OCI-LY3 (cell line): ENCODE measurements at regions not wholly inside any gene's neighbourhood (a gene's known extent, or its start where the extent isn't known, plus 50 kb on each side); places are given as distances from the start of the nearest gene placed in this dataset.
"Not testable (repeated sequence)": the region's sequence is repeated elsewhere in the genome, so short reads cannot be mapped to it uniquely, and the experiment has no call there.

Experiments
- H2AFZ ChIP-seq: fragments of 200-600, 300-600 bp; shearing (Covaris generic); 2 replicates; pipeline ENCODE4 v1.6.0; 2014; ENCODE audit warnings: antibody characterized with exemption, low read depth, low read length
- H3K27ac ChIP-seq: fragments of 200-600, 300-600 bp; sonication (generic); 2 replicates; pipeline ENCODE4 v1.5.1; 2014; ENCODE audit warnings: mild to moderate bottlenecking, low read length, moderate library complexity, mixed read lengths
- H3K27me3 ChIP-seq: fragments of 200-600, 300-600 bp; sonication (generic); 2 replicates; pipeline ENCODE4 v1.6.1; 2014; ENCODE audit warnings: low read depth, low read length, mixed read lengths
- H3K36me3 ChIP-seq: fragments of 200-600, 300-600 bp; sonication (generic); replicated peaks from 2 replicates; pipeline ENCODE3; 2014; ENCODE audit warnings: low read depth, low read length, mixed read lengths
- H3K4me1 ChIP-seq: fragments of 300-600, 200-600 bp; sonication (generic); 2 replicates; pipeline ENCODE4 v1.6.1; 2014; ENCODE audit warnings: low read length, mixed read lengths
- H3K4me2 ChIP-seq: fragments of 200-600, 300-600 bp; sonication (generic); 2 replicates; pipeline ENCODE4 v1.6.1; 2014; ENCODE audit warnings: low read length, mixed read lengths
- H3K4me3 ChIP-seq: fragments of 300-600, 200-600 bp; sonication (generic); 2 replicates; pipeline ENCODE4 v1.5.1; 2014; ENCODE audit warnings: antibody characterized with exemption, mild to moderate bottlenecking, low read length, moderate library complexity
- H3K79me2 ChIP-seq: fragments of 300-600, 200-600 bp; shearing (Covaris generic); 2 replicates; pipeline ENCODE4 v1.6.1; 2014; ENCODE audit warnings: mild to moderate bottlenecking, low read length, mixed read lengths
- H3K9ac ChIP-seq: fragments of 300-600, 200-600 bp; shearing (Covaris generic); 2 replicates; pipeline ENCODE4 v1.6.0; 2014; ENCODE audit warnings: mild to moderate bottlenecking, low read length, moderate library complexity
- H3K9me3 ChIP-seq: fragments of 200-600, 300-600 bp; shearing (Covaris generic); 2 replicates; pipeline ENCODE4 v1.6.1; 2014; ENCODE audit warnings: low read length, mixed read lengths; ENCODE audit not compliant: insufficient read depth
- H4K20me1 ChIP-seq: fragments of 200-600, 300-600 bp; sonication (generic); 2 replicates; pipeline ENCODE4 v1.6.1; 2016; ENCODE audit warnings: low read length, mixed read lengths; ENCODE audit not compliant: insufficient read depth
- EZH2phosphoT487 ChIP-seq: fragments of 200-600 bp; shearing (Covaris generic); IDR thresholded peaks from 2 replicates; pipeline ENCODE4 v1.6.1; 2018; ENCODE audit warnings: antibody characterized with exemption, mixed run types, low read depth
- TF ChIP-seq, protein P1 (sequence below): fragments of 200-600, 300-600 bp; sonication (generic); IDR thresholded peaks from 2 replicates; pipeline ENCODE4 v1.5.1; 2014; ENCODE audit warnings: antibody characterized with exemption, low read length, low read depth

DNA sequence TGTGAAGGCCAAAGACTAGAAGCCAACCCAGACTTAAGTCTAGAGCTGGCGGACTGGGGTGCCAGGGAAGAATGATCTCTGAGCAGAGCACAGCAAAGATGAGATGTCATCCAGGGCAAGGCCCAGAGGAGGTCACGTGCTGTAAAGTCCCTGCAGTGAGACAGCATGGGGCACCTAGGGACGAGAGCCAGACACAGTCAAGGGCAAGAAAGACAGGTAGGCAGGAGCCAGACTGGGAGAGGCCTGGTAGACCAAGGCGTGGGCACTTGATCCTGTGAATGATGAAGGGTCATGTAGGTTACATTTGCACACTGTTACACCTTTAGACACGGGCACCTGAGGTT is 379.7 kb upstream of the PROK2 start:
- peak overlapping the region; percentile 48 for H3K4me2 ChIP-seq
- peaks cover 65% of the 10 kb centered on the region for H4K20me1 ChIP-seq
- no peaks in the 10 kb centered on the region for H3K36me3 ChIP-seq
- no peak overlapping the region for H2AFZ ChIP-seq
- TF ChIP-seq, protein P1, sequence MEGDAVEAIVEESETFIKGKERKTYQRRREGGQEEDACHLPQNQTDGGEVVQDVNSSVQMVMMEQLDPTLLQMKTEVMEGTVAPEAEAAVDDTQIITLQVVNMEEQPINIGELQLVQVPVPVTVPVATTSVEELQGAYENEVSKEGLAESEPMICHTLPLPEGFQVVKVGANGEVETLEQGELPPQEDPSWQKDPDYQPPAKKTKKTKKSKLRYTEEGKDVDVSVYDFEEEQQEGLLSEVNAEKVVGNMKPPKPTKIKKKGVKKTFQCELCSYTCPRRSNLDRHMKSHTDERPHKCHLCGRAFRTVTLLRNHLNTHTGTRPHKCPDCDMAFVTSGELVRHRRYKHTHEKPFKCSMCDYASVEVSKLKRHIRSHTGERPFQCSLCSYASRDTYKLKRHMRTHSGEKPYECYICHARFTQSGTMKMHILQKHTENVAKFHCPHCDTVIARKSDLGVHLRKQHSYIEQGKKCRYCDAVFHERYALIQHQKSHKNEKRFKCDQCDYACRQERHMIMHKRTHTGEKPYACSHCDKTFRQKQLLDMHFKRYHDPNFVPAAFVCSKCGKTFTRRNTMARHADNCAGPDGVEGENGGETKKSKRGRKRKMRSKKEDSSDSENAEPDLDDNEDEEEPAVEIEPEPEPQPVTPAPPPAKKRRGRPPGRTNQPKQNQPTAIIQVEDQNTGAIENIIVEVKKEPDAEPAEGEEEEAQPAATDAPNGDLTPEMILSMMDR, result no peak
- TF ChIP-seq EZH2phosphoT487, result no peak
- H3K9me3 ChIP-seq, result no peaks in the 10 kb centered on the region
- H3K4me3 ChIP-seq, result no peak overlapping the region
- no peak overlapping the region for H3K27ac ChIP-seq
- no peak overlapping the region for H3K9ac ChIP-seq
- H3K27me3 ChIP-seq, result peaks cover 90% of the 10 kb centered on the region
- peaks cover 15% of the 10 kb centered on the region for H3K4me1 ChIP-seq
- H3K79me2 ChIP-seq, result no peaks in the 10 kb centered on the region

DNA sequence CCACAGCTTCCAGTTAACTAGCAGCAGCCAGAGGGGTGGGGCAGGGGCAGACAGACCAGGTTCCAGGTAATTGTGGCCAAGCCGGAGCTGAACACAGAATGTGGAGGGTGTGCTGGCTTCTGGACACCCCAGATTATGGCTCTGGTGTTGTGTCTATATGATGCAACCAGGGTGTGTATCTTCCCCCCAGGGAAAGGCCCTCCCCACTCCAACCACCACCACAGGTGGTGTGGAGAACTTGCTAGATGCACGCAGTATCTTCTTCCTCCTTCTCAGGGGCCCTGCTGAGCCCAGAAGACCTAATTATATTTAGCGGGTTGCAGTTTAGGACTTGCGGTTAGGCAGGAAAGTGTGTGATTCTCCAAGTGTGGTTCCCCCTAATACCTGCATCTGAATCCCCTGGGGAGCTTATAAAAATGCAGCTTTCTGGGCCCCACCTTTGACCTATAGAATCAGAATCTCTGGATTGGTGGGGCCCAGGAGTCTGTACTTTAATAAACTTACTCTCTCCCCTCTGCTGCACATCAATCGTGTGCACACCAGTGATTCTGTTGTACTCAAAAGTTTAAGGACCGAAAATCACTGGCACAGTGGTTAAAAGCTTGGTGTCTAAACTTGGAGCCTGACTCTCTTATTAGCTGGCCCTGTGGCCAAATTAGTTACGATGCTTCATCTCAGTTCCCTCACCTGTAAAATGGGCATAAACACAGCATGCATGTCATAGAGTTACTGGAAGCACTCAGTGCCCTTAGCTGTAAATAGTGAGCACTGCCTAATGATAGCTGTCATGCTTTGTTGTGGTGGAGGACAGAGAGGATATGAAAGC is 379.1 kb upstream of the PROK2 start:
- Histone ChIP-seq H4K20me1 (peaks cover 65% of the 10 kb centered on the region), H3K27me3 (peaks cover 90% of the 10 kb centered on the region), H3K9ac (no peak overlapping the region), H3K4me3 (peak overlapping the region; percentile 5; the same call in 1 of the 2 replicates), H3K36me3 (no peaks in the 10 kb centered on the region), H3K4me1 (peaks cover 15% of the 10 kb centered on the region), H3K27ac (no peak overlapping the region), H3K9me3 (no peaks in the 10 kb centered on the region), H2AFZ (no peak overlapping the region), H3K79me2 (no peaks in the 10 kb centered on the region), H3K4me2 (peak overlapping the region; percentile 48)
- TF ChIP-seq, protein P1, result no peak
- peak; percentile 96 for TF ChIP-seq EZH2phosphoT487

DNA sequence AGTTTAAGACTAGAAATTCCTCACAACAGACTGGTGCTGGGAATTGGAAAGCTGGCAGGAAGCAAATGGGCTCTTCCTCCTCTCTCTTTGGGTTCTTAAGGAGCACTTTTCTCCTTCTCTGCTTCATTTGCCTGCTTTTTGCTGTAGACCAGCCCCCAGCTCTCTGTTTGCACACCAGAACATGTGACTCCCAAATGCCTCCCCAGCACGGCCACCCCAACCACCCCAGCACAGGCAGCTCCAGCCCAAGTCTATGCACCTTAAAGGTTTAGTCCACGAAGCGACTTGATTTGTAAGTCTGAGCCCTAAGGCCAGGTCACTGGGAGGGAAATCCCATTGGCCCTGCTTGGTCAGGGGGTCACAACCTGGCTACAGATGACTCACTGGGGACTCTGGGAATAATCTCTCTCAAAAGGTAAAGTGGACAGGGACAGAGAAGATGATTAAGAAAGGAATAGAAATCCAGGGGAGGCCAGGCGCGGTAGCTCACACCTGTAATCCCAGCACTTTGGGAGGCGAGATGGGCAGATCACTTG is 377.8 kb upstream of the PROK2 start:
- Histone ChIP-seq H3K4me2 (no peak overlapping the region), H3K4me1 (peaks cover 15% of the 10 kb centered on the region), H3K27me3 (peaks cover 90% of the 10 kb centered on the region), H3K79me2 (no peaks in the 10 kb centered on the region), H2AFZ (no peak overlapping the region), H3K36me3 (no peaks in the 10 kb centered on the region), H3K9ac (no peak overlapping the region), H3K4me3 (no peak overlapping the region), H3K27ac (no peak overlapping the region), H3K9me3 (no peaks in the 10 kb centered on the region), H4K20me1 (peaks cover 69% of the 10 kb centered on the region)
- no peak for TF ChIP-seq EZH2phosphoT487
- TF ChIP-seq, protein P1, result no peak

DNA sequence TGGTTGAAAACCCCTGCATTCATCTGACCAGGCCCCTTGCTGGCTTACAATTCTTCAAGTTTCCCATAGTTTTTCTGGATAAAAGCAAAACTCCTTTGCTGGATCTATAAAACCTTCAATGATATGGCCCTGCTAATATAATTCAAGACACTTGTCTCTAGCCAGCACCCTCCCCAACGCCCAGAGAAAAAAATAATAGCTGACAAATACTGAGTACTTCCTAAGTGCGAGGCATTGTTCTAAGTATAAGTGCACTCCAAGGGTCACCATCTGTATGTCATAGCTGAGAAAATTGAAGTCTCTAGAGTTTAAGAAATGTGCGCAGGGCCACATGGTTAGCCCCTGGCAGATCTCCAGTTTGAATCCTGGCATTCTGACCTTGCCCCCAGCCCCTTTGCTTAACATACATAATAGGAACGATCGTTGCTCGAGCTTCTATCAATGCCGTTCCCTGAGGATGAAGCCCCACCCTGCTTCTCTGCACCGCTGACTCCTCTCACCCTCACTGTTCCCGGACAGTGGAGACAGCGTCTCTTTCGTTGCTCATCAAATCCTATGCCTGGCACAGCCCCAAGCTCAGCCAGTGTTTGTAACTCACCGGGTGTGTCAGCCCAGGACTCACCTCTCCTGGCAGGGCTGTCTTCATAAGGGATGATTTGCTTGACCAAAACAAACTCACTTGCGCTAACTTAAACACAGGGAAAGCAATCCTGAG is 377.1 kb upstream of the PROK2 start:
- Histone ChIP-seq H2AFZ (no peak overlapping the region), H3K9ac (no peak overlapping the region), H3K4me2 (no peak overlapping the region), H3K4me1 (peaks cover 15% of the 10 kb centered on the region), H3K36me3 (no peaks in the 10 kb centered on the region), H3K27ac (no peak overlapping the region), H3K4me3 (no peak overlapping the region), H3K9me3 (no peaks in the 10 kb centered on the region), H4K20me1 (peaks cover 67% of the 10 kb centered on the region), H3K27me3 (peaks cover 90% of the 10 kb centered on the region), H3K79me2 (no peaks in the 10 kb centered on the region)
- no peak for TF ChIP-seq EZH2phosphoT487
- TF ChIP-seq, protein P1, result no peak

DNA sequence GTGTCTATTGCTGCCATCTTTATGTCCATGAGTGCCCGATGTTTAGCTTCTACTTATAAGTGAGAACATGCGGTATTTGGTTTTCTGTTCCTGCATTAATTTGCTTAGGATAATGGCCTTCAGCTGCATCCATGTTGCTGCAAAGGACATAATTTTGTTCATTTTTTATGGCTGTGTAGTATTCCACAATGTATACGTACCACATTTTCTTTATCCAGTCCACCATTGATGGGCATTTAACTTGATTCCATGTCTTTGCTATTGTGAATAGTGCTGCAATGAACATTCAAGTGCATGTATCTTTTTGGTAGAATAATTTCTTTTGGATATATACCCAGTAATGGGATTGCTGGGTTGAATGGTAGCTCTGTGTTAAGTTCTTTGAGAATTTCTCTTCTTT is 376.3 kb upstream of the PROK2 start:
- H2AFZ ChIP-seq, H3K4me2 ChIP-seq, H3K36me3 ChIP-seq, H3K79me2 ChIP-seq, H3K9ac ChIP-seq, H3K4me3 ChIP-seq, H3K9me3 ChIP-seq, H3K27ac ChIP-seq: not testable (repeated sequence)
- H3K27me3 ChIP-seq, result peaks cover 93% of the 10 kb centered on the region
- H4K20me1 ChIP-seq, result peaks cover 73% of the 10 kb centered on the region
- peaks cover 15% of the 10 kb centered on the region for H3K4me1 ChIP-seq
